ENCODE measurements at regions not wholly inside any gene's neighbourhood (a gene's known extent, or its start where the extent isn't known, plus 50 kb on each side); places are given as distances from the start of the nearest gene placed in this dataset.

DNA sequence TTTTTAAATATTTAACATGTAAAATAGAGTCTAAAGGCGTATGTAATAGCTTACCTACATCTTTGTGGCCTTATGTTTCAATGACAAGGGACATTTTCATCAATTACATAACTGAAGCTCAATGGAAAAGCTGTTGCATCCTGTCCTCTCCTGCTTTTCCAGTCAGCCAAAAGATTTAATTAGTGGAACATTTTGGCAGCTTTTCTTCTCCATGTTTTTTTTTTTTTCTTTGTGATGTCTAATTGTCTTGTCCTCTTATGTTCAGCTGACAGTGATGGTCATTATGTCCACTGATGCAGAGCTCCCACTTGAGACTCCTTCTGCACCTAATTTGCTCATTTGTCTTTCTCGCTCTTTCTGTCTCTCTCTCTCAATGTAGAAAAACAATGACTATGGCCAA lies 422.2 kb downstream of the GABRG1 start:
- TF ChIP-seq POLR2A (IDR thresholded peaks at IDR 0.05), result no peak
- TF ChIP-seq, protein P1, sequence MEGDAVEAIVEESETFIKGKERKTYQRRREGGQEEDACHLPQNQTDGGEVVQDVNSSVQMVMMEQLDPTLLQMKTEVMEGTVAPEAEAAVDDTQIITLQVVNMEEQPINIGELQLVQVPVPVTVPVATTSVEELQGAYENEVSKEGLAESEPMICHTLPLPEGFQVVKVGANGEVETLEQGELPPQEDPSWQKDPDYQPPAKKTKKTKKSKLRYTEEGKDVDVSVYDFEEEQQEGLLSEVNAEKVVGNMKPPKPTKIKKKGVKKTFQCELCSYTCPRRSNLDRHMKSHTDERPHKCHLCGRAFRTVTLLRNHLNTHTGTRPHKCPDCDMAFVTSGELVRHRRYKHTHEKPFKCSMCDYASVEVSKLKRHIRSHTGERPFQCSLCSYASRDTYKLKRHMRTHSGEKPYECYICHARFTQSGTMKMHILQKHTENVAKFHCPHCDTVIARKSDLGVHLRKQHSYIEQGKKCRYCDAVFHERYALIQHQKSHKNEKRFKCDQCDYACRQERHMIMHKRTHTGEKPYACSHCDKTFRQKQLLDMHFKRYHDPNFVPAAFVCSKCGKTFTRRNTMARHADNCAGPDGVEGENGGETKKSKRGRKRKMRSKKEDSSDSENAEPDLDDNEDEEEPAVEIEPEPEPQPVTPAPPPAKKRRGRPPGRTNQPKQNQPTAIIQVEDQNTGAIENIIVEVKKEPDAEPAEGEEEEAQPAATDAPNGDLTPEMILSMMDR (IDR thresholded peaks at IDR 0.05), result no peak

Data from Peyer's patch (tissue), 4 donors.